ENCODE measurements at regions not wholly inside any gene's neighbourhood (a gene's known extent, or its start where the extent isn't known, plus 50 kb on each side); places are given as distances from the start of the nearest gene placed in this dataset.

DNA sequence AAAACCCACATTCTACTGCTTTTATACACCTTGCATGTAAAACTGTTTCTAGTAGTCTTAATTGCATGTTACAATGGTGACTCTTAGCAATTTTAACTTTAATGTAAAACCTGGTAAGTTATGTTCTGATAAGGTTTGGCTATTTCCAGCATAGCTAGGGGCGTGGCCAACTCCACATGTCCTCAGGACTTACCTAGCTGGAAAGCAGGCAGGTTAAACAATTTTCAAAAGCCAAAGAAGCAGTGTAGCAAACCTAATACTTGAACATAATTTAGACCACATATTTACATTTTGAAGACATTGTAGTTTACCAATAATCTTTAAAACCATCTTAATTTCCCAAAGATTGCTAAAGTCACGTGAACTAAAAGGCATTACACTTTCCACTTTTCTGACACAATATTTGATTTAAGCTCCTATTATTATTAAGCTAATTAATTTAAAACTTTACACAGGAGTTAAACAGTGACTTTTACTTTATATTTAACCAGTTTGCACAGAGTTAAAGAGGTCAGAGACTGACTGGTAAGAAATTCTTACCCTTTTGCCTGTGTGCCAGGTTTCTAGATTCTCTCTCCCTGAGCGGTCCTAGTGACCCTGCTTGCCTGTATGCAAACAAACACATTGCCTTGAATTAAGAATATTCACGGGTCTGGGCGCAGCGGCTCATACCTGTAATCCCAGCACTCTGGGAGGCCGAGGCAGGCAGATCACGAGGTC lies 88.2 kb downstream of the GLUD2 start:
- TF ChIP-seq, protein P1, sequence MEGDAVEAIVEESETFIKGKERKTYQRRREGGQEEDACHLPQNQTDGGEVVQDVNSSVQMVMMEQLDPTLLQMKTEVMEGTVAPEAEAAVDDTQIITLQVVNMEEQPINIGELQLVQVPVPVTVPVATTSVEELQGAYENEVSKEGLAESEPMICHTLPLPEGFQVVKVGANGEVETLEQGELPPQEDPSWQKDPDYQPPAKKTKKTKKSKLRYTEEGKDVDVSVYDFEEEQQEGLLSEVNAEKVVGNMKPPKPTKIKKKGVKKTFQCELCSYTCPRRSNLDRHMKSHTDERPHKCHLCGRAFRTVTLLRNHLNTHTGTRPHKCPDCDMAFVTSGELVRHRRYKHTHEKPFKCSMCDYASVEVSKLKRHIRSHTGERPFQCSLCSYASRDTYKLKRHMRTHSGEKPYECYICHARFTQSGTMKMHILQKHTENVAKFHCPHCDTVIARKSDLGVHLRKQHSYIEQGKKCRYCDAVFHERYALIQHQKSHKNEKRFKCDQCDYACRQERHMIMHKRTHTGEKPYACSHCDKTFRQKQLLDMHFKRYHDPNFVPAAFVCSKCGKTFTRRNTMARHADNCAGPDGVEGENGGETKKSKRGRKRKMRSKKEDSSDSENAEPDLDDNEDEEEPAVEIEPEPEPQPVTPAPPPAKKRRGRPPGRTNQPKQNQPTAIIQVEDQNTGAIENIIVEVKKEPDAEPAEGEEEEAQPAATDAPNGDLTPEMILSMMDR (IDR thresholded peaks at IDR 0.05 in 8 of 11, conservative IDR thresholded peaks at IDR 0.05 in 3 of 11): no peak
- TF ChIP-seq POLR2A (IDR thresholded peaks at IDR 0.05): no peak

All from spleen (tissue), 7 donors.